ENCODE measurements at regions not wholly inside any gene's neighbourhood (a gene's known extent, or its start where the extent isn't known, plus 50 kb on each side); places are given as distances from the start of the nearest gene placed in this dataset.
"Not testable (repeated sequence)": the region's sequence is repeated elsewhere in the genome, so short reads cannot be mapped to it uniquely, and the experiment has no call there.

DNA sequence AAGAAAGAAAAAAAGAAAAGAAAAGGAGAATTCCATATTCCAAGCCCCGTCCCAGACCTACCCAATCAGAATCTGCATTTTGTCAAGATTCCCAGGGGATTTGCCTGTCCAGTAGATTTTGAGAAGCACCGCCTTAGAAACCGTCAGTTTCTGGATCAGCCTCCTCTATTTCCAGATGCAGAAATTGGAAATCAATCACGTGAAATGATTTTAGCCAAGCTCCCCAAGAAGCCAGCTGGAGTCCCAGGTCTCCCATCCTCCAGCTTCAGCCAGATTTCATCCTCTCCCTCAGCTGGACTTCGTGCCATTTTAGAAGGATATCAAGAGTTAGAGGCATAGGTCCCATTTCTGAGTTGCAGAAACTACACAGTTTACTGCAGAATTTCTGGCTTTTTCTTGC is 629.3 kb downstream of the MID1IP1 start:
- H3K4me1 Mint-ChIP-seq, result peaks cover 2% of the 10 kb centered on the region
- DNase-seq, result no peak
- POLR2A ChIA-PET, result no interaction called here
- H3K9me3 Mint-ChIP-seq, result peaks cover 2% of the 10 kb centered on the region
- no peak for ATAC-seq (ENCODE audit: low read depth)
- peaks cover 2% of the 10 kb centered on the region for H3K36me3 Mint-ChIP-seq
- H3K27ac Mint-ChIP-seq, result no peak overlapping the region
- no peak overlapping the region for H3K4me3 Mint-ChIP-seq
- no peaks in the 10 kb centered on the region for H3K27me3 Mint-ChIP-seq

DNA sequence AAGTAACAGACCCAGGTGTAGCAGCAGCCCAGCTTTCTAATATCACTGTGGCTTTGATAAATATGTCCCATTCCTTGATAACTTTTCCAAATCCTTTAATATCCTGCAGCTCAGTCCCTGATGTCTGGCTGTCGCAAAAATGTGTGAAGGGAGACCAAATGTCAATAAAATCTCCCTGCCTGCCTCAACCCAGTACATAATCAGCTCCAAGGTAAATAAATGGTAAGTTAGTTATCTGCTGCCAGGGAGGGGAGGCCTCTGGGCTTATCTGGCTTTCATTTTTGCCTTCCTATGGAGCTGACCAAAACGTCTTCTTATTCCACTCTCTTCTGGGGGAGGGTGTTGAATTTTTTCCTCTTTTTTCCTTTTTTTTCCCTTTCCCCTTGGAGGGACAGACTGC is 630.6 kb downstream of the MID1IP1 start:
- POLR2A ChIA-PET, result no interaction called here
- no peaks in the 10 kb centered on the region for H3K27me3 Mint-ChIP-seq
- ATAC-seq (ENCODE audit: low read depth) (no peak), DNase-seq (no peak)
- H3K9me3 Mint-ChIP-seq, result peaks cover 2% of the 10 kb centered on the region
- no peak overlapping the region for H3K27ac Mint-ChIP-seq
- H3K4me3 Mint-ChIP-seq, result no peak overlapping the region
- peaks cover 2% of the 10 kb centered on the region for H3K4me1 Mint-ChIP-seq
- peaks cover 2% of the 10 kb centered on the region for H3K36me3 Mint-ChIP-seq

DNA sequence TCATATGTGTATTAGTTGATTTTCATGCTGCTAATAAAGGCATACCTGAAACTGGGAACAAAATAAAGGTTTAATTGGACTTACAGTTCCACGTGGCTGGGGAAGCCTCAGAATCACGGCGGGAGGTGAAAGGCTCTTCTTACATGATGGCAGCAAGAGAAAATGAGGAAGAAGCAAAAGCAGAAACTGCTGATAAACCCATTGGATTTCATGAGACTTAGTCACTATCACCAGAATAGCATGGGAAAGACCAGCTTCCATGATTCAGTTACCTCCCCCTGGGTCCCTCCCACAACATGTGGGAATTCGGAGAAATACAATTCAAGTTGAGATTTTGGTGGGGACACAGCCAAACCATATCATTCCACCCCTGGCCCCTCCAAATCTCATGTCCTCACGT is 633.4 kb downstream of the MID1IP1 start:
- H3K4me1 Mint-ChIP-seq; H3K27ac Mint-ChIP-seq; DNase-seq; ATAC-seq (ENCODE audit: low read depth); H3K27me3 Mint-ChIP-seq; H3K4me3 Mint-ChIP-seq; H3K9me3 Mint-ChIP-seq; POLR2A ChIA-PET; H3K36me3 Mint-ChIP-seq: not testable (repeated sequence)

DNA sequence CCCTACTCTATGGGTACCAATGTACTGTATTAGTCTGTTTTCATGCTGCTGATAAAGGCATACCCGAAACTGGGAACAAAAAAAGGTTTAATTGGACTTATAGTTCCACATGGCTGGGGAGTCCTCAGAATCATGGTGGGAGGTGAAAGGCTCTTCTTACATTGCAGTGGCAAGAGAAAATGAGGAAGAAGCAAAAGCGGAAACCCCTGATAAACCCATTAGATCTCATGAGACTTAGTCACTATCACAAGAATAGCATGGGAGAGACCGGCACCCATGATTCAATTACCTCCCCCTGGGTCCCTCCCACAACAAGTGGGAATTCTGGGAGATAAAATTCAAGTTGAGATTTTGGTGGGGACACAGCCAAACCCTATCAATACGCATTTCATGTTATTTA is 635.3 kb downstream of the MID1IP1 start:
- H3K36me3 Mint-ChIP-seq; H3K9me3 Mint-ChIP-seq; H3K4me1 Mint-ChIP-seq; ATAC-seq (ENCODE audit: low read depth); H3K27ac Mint-ChIP-seq; H3K4me3 Mint-ChIP-seq; H3K27me3 Mint-ChIP-seq; DNase-seq; POLR2A ChIA-PET: not testable (repeated sequence)

DNA sequence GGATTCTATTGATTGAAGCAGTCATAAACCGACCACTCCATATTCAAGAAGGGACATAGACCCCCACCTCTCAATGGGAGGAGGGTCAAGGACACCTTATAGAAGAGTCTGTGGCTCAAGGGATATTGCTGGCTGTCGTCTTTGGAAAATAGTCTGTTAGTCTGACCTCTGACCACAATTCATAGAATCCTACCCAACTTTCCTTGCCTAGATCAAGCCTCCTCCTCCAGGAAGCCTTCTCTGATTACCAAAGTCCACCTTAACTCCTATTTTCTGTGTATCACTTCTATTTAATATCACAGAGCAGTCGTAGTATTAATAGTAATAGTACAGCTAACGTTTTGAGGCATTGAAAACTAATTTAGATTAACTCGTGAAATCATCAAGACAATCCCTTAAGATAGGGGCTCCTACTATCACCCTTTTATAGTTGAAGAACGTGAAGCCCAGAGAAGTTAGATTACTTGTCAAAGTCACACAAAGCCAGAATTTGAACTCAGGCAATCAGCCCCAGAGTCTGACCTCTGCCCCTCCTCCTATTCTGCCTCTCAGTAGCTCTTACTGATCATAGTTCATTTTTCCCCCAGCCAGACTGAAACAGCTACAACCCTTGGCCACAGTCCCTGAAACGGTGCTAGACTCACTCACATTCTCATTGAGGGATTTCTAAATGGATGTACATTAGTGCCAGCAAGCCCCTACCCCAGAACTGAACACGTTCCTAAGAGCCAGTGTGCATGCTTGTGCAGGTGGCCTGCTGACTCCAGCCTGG is 636.6 kb downstream of the MID1IP1 start:
- Mint-ChIP-seq H3K4me3 (no peak overlapping the region), H3K9me3 (peaks cover 2% of the 10 kb centered on the region), H3K27ac (no peak overlapping the region), H3K27me3 (no peaks in the 10 kb centered on the region), H3K36me3 (peaks cover 2% of the 10 kb centered on the region), H3K4me1 (peaks cover 9% of the 10 kb centered on the region)
- ATAC-seq (ENCODE audit: low read depth) (no peak), DNase-seq (no peak)
- POLR2A ChIA-PET, result no interaction called here

DNA sequence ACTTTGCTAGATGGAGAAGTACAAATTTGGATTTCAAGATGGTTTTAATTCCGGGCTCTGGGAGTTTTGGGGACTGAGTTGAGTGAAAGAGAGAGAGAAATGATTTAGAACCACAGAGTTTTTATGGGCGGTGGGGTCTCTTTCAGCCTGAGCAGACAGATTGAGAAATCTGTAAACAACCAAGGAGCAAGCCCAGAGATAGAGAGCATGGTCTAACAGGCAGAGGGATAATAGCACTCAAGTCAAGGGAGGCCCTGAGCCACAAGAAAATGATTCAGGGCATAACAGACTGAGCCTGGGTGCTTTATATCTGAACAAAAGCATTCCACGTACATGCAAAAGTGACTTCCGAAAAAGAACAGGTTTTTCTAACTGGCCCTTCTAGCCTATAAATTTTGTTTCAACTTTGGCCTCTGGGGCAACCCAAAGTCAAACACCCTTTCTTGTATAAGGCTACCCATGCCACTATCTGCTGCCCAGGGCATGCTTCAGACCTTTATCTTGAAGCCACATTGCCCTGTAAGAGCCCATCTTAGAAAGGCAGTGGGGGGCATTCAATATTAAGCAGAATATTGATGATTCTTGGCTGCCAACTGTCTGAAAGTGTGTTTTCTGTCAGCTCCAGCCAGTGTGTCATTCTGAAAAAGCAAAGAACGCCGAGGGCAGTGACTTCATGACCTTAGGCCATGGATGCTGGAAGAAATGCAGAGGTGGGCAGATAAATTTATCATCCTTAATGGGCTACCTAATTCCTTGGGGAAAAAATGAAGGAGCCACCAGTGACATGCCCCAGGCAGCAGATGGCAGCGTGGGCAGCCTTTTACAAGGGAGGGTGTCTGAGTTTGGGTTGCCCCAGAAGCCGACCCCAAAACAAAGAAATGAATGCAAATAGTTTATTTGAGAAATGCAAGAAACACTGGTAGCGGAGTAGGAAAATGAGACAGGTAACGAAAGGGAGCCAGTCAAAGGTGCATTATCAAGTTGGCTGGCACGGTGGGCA is 637.6 kb downstream of the MID1IP1 start:
- H3K27ac Mint-ChIP-seq, result no peak overlapping the region
- no peaks in the 10 kb centered on the region for H3K27me3 Mint-ChIP-seq
- peaks cover under 1% of the 10 kb centered on the region for H3K36me3 Mint-ChIP-seq
- no peak for DNase-seq
- no peak overlapping the region for H3K4me3 Mint-ChIP-seq
- peaks cover 9% of the 10 kb centered on the region for H3K4me1 Mint-ChIP-seq
- H3K9me3 Mint-ChIP-seq, result peaks cover under 1% of the 10 kb centered on the region
- ATAC-seq (ENCODE audit: low read depth), result no peak
- POLR2A ChIA-PET, result no interaction called here

DNA sequence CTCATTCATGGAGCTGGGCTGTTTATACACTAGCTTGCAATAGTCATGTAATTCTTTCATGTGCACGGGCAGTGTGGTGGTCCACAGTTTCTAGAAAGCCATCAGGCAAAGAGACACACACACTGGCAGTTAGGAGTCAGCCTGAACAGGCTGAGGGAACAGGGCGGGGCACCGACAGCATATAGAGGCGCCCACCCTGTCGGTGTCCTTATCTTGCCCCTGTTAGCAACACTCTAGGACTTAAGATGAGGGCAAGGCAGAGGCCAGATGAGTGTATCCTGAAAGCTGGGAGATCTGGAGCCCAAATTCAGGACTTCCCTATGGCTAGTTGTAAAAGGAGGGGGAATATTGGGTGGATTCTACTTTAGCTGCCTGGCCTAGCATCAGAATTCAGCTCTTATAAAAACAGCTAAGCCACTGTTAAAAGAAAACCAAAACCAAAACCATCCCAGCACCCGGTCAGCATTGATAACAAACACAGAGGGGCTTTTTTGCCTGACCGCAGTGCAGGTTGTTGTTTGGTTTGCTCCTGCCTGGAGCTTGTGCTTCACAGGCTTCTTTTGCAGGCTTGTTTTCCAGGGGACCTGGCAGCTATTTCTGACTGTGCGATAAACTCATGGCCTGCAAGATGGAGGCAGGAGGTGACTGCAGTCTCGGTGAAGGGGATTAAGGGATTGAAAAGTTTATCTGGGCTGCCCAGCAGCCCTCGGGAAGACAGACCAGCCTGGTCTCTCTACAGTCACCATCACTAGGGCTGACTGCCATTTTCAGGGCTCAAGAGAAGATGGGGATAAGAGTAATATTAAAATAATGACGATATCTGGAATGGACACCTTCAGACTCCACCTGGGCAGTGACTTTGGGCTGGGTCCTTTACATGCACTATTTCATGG is 638.9 kb downstream of the MID1IP1 start:
- Mint-ChIP-seq H3K9me3 (peaks cover 2% of the 10 kb centered on the region), H3K27me3 (no peaks in the 10 kb centered on the region), H3K4me1 (peaks cover 9% of the 10 kb centered on the region), H3K4me3 (peak overlapping the region; percentile 28), H3K27ac (peak overlapping the region; percentile 77), H3K36me3 (no peaks in the 10 kb centered on the region)
- DNase-seq (no peak), ATAC-seq (ENCODE audit: low read depth) (peak; percentile 33)
- POLR2A ChIA-PET, result no interaction called here

DNA sequence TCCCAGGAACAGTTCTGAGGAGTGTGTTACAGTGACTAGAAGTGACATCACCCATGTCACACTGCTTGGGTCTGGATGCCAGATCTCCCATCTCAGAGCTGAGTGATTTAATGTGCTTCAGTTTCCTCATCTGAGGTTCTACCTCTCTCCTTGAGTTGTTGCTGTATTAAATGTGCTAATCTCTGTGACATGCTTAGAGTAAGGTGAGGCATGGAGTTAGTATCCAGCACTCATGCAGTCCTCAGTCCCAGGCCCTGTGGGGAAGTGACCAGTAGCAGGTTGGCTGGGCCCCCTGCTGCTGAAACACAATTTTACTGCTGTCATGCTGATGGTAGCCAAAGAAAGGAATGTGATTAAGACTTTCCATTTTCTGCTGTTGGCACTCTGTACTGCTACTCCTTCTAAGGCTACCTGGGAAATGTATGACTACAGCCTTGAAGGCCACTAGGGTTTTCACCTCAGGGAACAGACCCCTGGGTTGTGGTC is 639.6 kb downstream of the MID1IP1 start:
- POLR2A ChIA-PET, result no interaction called here
- Mint-ChIP-seq H3K27ac (peak overlapping the region; percentile 77), H3K36me3 (no peaks in the 10 kb centered on the region), H3K4me3 (no peak overlapping the region), H3K9me3 (peaks cover 2% of the 10 kb centered on the region), H3K27me3 (no peaks in the 10 kb centered on the region), H3K4me1 (peaks cover 9% of the 10 kb centered on the region)
- DNase-seq, result no peak
- ATAC-seq (ENCODE audit: low read depth), result no peak

DNA sequence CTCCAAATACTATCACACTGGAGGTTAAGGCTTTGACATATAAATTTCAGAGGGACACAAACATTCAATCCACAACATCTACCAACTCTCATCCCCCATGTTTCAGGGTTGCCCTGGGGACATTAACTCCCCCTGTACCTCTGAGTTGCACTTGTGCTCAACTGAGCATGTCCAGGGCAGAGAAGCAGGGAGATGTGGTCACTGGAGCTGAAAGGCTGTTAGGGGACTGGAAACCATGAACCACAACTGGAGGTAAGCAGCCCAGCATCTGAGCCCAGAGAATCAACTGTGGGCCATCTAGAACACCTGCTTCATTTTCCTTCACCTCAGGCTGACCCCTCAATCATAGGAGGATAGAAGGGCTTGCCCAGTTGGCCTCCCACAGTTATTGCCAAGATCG is 641.1 kb downstream of the MID1IP1 start:
- POLR2A ChIA-PET, result no interaction called here
- Mint-ChIP-seq H3K27me3 (no peaks in the 10 kb centered on the region), H3K27ac (no peak overlapping the region), H3K4me1 (peaks cover 9% of the 10 kb centered on the region), H3K9me3 (peaks cover 2% of the 10 kb centered on the region), H3K36me3 (no peaks in the 10 kb centered on the region), H3K4me3 (no peak overlapping the region)
- no peak for DNase-seq
- ATAC-seq (ENCODE audit: low read depth), result no peak

DNA sequence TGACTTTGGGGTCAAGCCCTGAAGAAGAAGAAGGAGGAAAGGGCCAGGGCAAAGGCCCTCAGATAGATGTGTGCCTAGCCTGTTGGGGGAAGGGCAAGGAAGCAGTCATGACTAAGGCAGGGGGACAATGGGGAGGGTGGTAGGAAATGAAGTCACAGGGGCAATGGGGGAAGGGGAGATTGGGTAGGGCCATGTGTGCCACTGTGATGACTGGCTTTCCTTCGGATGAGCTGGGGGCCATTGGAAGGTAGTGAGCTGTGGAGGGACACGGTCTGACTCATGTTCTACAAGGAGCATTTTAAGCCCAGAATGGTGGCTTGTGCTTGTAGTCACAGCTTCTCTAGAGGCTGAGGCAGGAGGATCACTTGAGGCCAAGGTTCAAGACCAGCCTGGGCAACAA is 642.0 kb downstream of the MID1IP1 start:
- ATAC-seq (ENCODE audit: low read depth) (no peak), DNase-seq (no peak)
- H3K4me3 Mint-ChIP-seq, result no peak overlapping the region
- peaks cover 2% of the 10 kb centered on the region for H3K9me3 Mint-ChIP-seq
- H3K27ac Mint-ChIP-seq, result no peak overlapping the region
- H3K27me3 Mint-ChIP-seq, result no peaks in the 10 kb centered on the region
- peaks cover 10% of the 10 kb centered on the region for H3K4me1 Mint-ChIP-seq
- POLR2A ChIA-PET, result no interaction called here
- H3K36me3 Mint-ChIP-seq, result no peaks in the 10 kb centered on the region

DNA sequence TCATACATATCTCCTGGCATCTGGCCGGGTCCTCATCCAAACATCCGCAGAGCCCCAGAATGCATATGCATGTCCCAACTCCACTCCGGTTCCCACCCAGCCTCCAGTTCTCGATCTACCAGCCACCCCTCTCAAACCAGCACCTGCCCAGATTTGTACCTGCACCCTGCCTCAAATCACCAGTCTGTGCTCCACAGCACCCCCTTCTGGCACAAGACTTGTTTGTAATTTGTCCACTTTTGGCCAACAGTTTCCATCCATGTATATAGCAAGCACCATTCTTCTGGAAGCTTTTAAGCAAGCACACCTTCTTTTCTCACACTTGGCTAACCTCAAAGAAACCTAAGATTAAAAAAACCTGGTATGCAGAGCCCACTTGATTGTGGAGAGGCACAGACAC is 644.1 kb downstream of the MID1IP1 start:
- peak; percentile 30 for DNase-seq
- POLR2A ChIA-PET, result no interaction called here
- Mint-ChIP-seq H3K9me3 (peaks cover 2% of the 10 kb centered on the region), H3K27ac (no peak overlapping the region), H3K36me3 (no peaks in the 10 kb centered on the region), H3K27me3 (no peaks in the 10 kb centered on the region), H3K4me1 (peaks cover 9% of the 10 kb centered on the region), H3K4me3 (no peak overlapping the region)
- no peak for ATAC-seq (ENCODE audit: low read depth)

DNA sequence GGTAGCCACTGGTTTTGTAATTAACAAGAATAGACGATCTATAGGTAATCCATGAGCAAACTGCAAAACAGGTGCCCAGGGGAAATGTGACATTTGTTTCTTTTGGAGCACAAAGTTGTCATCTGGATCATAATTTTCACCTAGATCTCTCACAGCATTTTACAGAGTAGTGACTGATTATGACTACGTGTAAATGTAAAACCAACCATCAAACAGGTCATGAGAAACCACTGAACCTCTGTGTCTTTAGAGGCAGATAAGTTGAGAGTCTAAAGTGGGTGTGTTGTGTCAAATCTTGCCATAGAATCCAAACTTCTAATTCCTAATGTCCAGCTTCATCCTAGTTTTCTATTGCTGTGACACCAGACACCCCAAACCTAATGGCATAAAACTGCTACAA is 648.1 kb downstream of the MID1IP1 start:
- DNase-seq (no peak), ATAC-seq (ENCODE audit: low read depth) (no peak)
- Mint-ChIP-seq H3K27me3 (no peaks in the 10 kb centered on the region), H3K4me3 (no peak overlapping the region), H3K27ac (no peak overlapping the region), H3K4me1 (peaks cover 5% of the 10 kb centered on the region), H3K9me3 (no peaks in the 10 kb centered on the region), H3K36me3 (no peaks in the 10 kb centered on the region)
- POLR2A ChIA-PET, result no interaction called here
